ENCODE measurements at regions not wholly inside any gene's neighbourhood (a gene's known extent, or its start where the extent isn't known, plus 50 kb on each side); places are given as distances from the start of the nearest gene placed in this dataset.

GRCh38 chr13:62327367-62327766, 911.7 kb upstream of the PCDH20 start:
- TF ChIP-seq CTCF (IDR thresholded peaks at IDR 0.05; ENCODE audit: insufficient read depth, low read length, poor library complexity, severe bottlenecking) (no peak), EZH2phosphoT487 (conservative IDR thresholded peaks at IDR 0.05; ENCODE audit: low read length) (no peak)

All from SU-DHL-6 (cell line).